ENCODE measurements at regions not wholly inside any gene's neighbourhood (a gene's known extent, or its start where the extent isn't known, plus 50 kb on each side); places are given as distances from the start of the nearest gene placed in this dataset.

- Histone ChIP-seq H3K4me1 (ENCODE audit: control insufficient read depth in 5 of 5, insufficient read depth in 5 of 5, low read length in 5 of 5) (no peaks in the 10 kb centered on the region), H3K36me3 (ENCODE audit: control insufficient read depth in 4 of 4, insufficient read depth in 4 of 4, low read length in 4 of 4) (no peaks in the 10 kb centered on the region), H3K27ac (ENCODE audit: low read depth in 1 of 2, low read length in 1 of 2) (no peak overlapping the region), H3K9me3 (ENCODE audit: control insufficient read depth in 4 of 4, insufficient read depth in 3 of 4, low read length in 3 of 4) (peaks cover 0 to 3% (median 0%) of the 10 kb centered on the region in 4 donors), H3K4me3 (no peak overlapping the region), H3K27me3 (ENCODE audit: control insufficient read depth in 3 of 3, insufficient read depth in 3 of 3, low read length in 2 of 3) (no peaks in the 10 kb centered on the region), H3K9ac (ENCODE audit: insufficient read depth in 1 of 2, low read length in 2 of 2) (no peak overlapping the region)
- no peak for TF ChIP-seq CTCF (IDR thresholded peaks at IDR 0.05; ENCODE audit: control extremely low read depth, extremely low read depth)
- 75 to 91% methylated on average over 2 of the region's 2 CpGs for WGBS, 2 donors
- DNase-seq (no peak), ATAC-seq (ENCODE audit: insufficient read depth, low FRiP score) (no peak)
Measured at GRCh38 chr1:187417520-187417919, 588.8 kb downstream of the PLA2G4A start.

- DNase-seq, result no peak
- 94% methylated on average over 1 of the region's 1 CpG for WGBS, 2 donors
- no peak for ATAC-seq (ENCODE audit: insufficient read depth, low FRiP score)
- Histone ChIP-seq H3K9me3 (ENCODE audit: control insufficient read depth in 4 of 4, insufficient read depth in 3 of 4, low read length in 3 of 4) (no peaks in the 10 kb centered on the region), H3K36me3 (ENCODE audit: control insufficient read depth in 4 of 4, insufficient read depth in 4 of 4, low read length in 4 of 4) (no peaks in the 10 kb centered on the region), H3K27me3 (ENCODE audit: control insufficient read depth in 3 of 3, insufficient read depth in 3 of 3, low read length in 2 of 3) (no peaks in the 10 kb centered on the region), H3K27ac (ENCODE audit: low read depth in 1 of 2, low read length in 1 of 2) (no peak overlapping the region), H3K4me1 (ENCODE audit: control insufficient read depth in 5 of 5, insufficient read depth in 5 of 5, low read length in 5 of 5) (no peaks in the 10 kb centered on the region), H3K4me3 (no peak overlapping the region), H3K9ac (ENCODE audit: insufficient read depth in 1 of 2, low read length in 2 of 2) (no peak overlapping the region)
- TF ChIP-seq CTCF (IDR thresholded peaks at IDR 0.05; ENCODE audit: control extremely low read depth, extremely low read depth), result no peak
Measured at GRCh38 chr1:187433598-187433997, 604.8 kb downstream of the PLA2G4A start.

GRCh38 chr1:187442603-187443002 is 613.9 kb downstream of the PLA2G4A start:
- Histone ChIP-seq H3K36me3 (ENCODE audit: control insufficient read depth in 4 of 4, insufficient read depth in 4 of 4, low read length in 4 of 4) (no peaks in the 10 kb centered on the region), H3K27ac (ENCODE audit: low read depth in 1 of 2, low read length in 1 of 2) (no peak overlapping the region), H3K9ac (ENCODE audit: insufficient read depth in 1 of 2, low read length in 2 of 2) (no peak overlapping the region), H3K4me1 (ENCODE audit: control insufficient read depth in 5 of 5, insufficient read depth in 5 of 5, low read length in 5 of 5) (no peaks in the 10 kb centered on the region), H3K9me3 (ENCODE audit: control insufficient read depth in 4 of 4, insufficient read depth in 3 of 4, low read length in 3 of 4) (no peaks in the 10 kb centered on the region), H3K4me3 (no peak overlapping the region), H3K27me3 (ENCODE audit: control insufficient read depth in 3 of 3, insufficient read depth in 3 of 3, low read length in 2 of 3) (no peaks in the 10 kb centered on the region)
- DNase-seq, result no peak
- WGBS, 2 donors, result 68 to 79% methylated on average over 3 of the region's 3 CpGs
- TF ChIP-seq CTCF (IDR thresholded peaks at IDR 0.05; ENCODE audit: control extremely low read depth, extremely low read depth), result no peak
- ATAC-seq (ENCODE audit: insufficient read depth, low FRiP score), result no peak

- TF ChIP-seq CTCF (IDR thresholded peaks at IDR 0.05; ENCODE audit: control extremely low read depth, extremely low read depth), result no peak
- ATAC-seq (ENCODE audit: insufficient read depth, low FRiP score), result no peak
- no peaks in the 10 kb centered on the region for H3K4me1 ChIP-seq (ENCODE audit: control insufficient read depth in 5 of 5, insufficient read depth in 5 of 5, low read length in 5 of 5)
- no peak overlapping the region for H3K9ac ChIP-seq (ENCODE audit: insufficient read depth in 1 of 2, low read length in 2 of 2)
- H3K4me3 ChIP-seq, result no peak overlapping the region
- no peak overlapping the region for H3K27ac ChIP-seq (ENCODE audit: low read depth in 1 of 2, low read length in 1 of 2)
- 78 to 79% methylated on average over 3 of the region's 3 CpGs for WGBS, 2 donors
- H3K27me3 ChIP-seq (ENCODE audit: control insufficient read depth in 3 of 3, insufficient read depth in 3 of 3, low read length in 2 of 3), result no peaks in the 10 kb centered on the region
- H3K36me3 ChIP-seq (ENCODE audit: control insufficient read depth in 4 of 4, insufficient read depth in 4 of 4, low read length in 4 of 4), result no peaks in the 10 kb centered on the region
- peak in 2 of 3 donors; percentile 17 to 35 for DNase-seq
- no peaks in the 10 kb centered on the region for H3K9me3 ChIP-seq (ENCODE audit: control insufficient read depth in 4 of 4, insufficient read depth in 3 of 4, low read length in 3 of 4)
Measured at GRCh38 chr1:187443939-187444338, 615.2 kb downstream of the PLA2G4A start.
